Uterus (tissue), 2 donors: ENCODE measurements at regions not wholly inside any gene's neighbourhood (a gene's known extent, or its start where the extent isn't known, plus 50 kb on each side); places are given as distances from the start of the nearest gene placed in this dataset.

Experiments
- CTCF ChIP-seq, 4 experiments: fragments of 200-600 bp in 2 of 4; fragments of 450-650 bp in 2 of 4; sonication (generic) in 2 of 4; IDR thresholded peaks; one replicate each; pipeline ENCODE4 v1.5.1; 2016 to 2019; ENCODE audit warnings: antibody characterized with exemption in 4 of 4, mild to moderate bottlenecking in 2 of 4, moderate library complexity in 1 of 4
- POLR2A ChIP-seq, 2 donors: fragments of 450-650 bp; IDR thresholded peaks; one replicate each; pipeline ENCODE4 v1.6.1; 2016; ENCODE audit warnings: antibody characterized with exemption in 2 of 2, mild to moderate bottlenecking in 1 of 2, moderate library complexity in 1 of 2

GRCh38 chr10:120367341-120367740 lies 89.7 kb upstream of the PLPP4 start:
- no peak for TF ChIP-seq CTCF (IDR thresholded peaks at IDR 0.05)
- TF ChIP-seq POLR2A (IDR thresholded peaks at IDR 0.05) = no peak
